A549 (cell line): ENCODE measurements at regions not wholly inside any gene's neighbourhood (a gene's known extent, or its start where the extent isn't known, plus 50 kb on each side); places are given as distances from the start of the nearest gene placed in this dataset.

Experiments
- CTCF ChIP-seq: fragments of >200 bp; sonication (Bioruptor Twin); formaldehyde crosslinking; IDR thresholded peaks from 3 replicates; pipeline ENCODE4 v1.5.1; 2016
- EP300 ChIP-seq, 2 experiments: fragments of >200 bp; sonication (Bioruptor Twin); formaldehyde crosslinking; IDR thresholded peaks; 2 replicates in 1 of 2; 3 replicates in 1 of 2; pipeline ENCODE4 v1.6.1; 2016 to 2017
- PHF8 ChIP-seq: fragments of 200-600 bp; sonication (generic); IDR thresholded peaks from 2 replicates; pipeline ENCODE4 v1.6.1; 2016; ENCODE audit warnings: low read depth, mild to moderate bottlenecking, antibody characterized with exemption, moderate library complexity, borderline replicate concordance
- POLR2A ChIP-seq: IDR thresholded peaks from 2 replicates; pipeline ENCODE4 v1.6.1; 2012; ENCODE audit warnings: mild to moderate bottlenecking, low read length

- TF ChIP-seq CTCF (no peak), EP300 (IDR thresholded peaks at IDR 0.05) (no peak), POLR2A (no peak), PHF8 (no peak)
Observed at GRCh38 chr2:107398683-107399082, 428.0 kb upstream of the RGPD4 start.
